HG03378 (cell line): ENCODE measurements at regions not wholly inside any gene's neighbourhood (a gene's known extent, or its start where the extent isn't known, plus 50 kb on each side); places are given as distances from the start of the nearest gene placed in this dataset.
A peak's percentile ranks its signal among the peaks of the same experiment; 100 is the strongest.
"Not testable (repeated sequence)": the region's sequence is repeated elsewhere in the genome, so short reads cannot be mapped to it uniquely, and the experiment has no call there.

ENCODE experiments used
- ATAC-seq: cut with Tn5 transposase; IDR thresholded peaks from one replicate; pipeline ENCODE4 v1.9.1; 2021; ENCODE audit warnings: mild to moderate bottlenecking, moderate library complexity; ENCODE audit not compliant: unreplicated experiment

GRCh38 chr5:158456241-158456640, 597.3 kb upstream of the CLINT1 start:
- no peak for ATAC-seq

GRCh38 chr5:158451993-158452672, 593.2 kb upstream of the CLINT1 start:
- no peak for ATAC-seq

DNA sequence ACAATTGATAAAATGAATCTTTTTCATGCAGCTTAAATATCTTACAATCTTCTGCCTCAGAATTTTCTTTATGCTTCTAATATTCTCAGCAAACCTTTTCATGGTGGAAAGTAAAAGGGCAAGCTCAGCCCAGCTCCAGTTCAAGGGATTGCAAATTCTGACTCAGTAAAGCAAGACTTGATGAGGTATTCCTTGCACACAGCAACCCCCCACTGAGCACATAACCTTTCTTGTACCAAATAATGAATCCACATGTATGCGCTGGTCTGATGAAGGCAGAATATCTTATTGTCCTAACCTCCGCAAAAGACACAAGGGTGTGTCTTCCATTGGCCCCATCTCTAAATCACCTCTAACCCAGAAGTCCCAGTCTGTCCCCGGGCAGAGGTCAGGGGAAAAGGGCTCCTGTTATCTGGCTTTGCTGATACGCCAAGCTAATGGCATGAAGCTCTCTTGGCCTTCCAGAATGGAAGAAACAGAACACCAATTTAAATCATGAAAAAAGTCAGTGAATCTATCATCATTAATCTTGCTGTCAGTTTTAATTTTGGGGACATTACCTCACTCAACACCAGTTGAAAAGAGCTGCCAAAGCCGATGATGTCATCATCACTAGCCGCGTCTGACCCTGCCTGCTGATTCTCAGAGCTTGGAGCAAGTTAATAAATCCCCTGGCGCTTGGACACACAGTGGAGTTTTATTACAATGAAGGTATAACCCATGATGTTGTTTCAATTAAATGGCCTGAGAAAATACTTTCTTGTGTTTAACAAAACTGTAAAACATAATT, 592.5 kb upstream of the CLINT1 start:
- ATAC-seq = no peak

- no peak for ATAC-seq
These were observed 591.8 kb upstream of the CLINT1 start for GRCh38 chr5:158450751-158451171.

- not testable (repeated sequence) for ATAC-seq
These were observed 587.8 kb upstream of the CLINT1 start for GRCh38 chr5:158446761-158447160.

GRCh38 chr5:158439204-158439603, 580.3 kb upstream of the CLINT1 start:
- not testable (repeated sequence) for ATAC-seq

DNA sequence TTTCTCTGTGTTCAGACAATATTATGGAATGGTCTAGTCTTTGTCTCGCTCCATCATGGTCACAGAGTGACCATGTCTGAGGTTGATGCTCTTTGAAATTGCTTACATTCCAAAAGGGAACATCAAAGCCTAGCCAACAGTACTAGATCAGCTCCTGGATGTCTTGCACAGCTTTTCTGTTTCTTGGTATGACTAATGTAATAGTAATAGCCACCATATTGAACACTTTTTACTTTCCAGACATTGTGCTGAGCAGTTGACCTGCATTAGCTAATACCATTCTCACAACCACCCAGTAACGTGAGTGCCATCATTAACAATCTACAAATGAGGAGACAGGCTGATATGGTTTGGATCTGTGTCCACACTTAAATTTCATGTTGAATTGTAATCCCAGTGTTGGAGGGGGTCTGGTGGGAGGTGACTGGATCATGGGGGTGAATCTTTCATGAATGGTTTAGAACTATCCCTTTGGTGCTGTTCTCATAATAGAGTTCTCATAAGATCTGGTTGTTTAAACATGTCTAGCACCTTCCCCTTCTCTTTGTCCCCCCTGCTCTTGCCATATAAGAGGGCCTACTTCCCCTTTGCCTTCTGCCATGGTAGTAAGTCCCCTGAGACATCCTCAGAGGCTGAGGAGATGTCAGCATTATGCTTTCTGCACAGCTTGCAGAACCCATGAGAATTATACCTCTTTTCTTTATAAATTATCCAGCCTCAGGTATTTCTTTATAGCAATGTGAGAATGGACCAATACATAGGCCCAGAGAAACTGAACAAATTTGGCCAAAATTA, 577.5 kb upstream of the CLINT1 start:
- ATAC-seq = no peak

GRCh38 chr5:158435161-158435616, 576.2 kb upstream of the CLINT1 start:
- peak; percentile 86 for ATAC-seq

DNA sequence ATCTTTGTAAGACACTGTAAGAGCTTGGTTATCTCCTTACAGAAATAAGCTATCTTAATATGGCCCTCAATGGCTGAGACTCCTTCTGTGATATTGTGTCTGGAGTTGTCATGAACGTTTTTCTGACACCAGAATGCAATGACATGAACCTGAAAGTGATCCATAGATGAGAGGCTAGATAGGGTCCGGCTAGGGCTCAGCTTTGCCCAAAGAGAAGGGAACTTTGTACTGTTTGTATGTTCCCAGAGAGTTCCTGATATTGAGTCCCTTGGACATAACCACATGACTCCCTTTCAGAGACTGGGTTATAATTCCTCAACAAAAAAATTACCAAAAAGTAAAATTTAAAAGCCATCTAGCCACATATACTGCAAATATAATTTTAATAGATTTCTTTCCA, 575.8 kb upstream of the CLINT1 start:
- ATAC-seq = peak; percentile 9

DNA sequence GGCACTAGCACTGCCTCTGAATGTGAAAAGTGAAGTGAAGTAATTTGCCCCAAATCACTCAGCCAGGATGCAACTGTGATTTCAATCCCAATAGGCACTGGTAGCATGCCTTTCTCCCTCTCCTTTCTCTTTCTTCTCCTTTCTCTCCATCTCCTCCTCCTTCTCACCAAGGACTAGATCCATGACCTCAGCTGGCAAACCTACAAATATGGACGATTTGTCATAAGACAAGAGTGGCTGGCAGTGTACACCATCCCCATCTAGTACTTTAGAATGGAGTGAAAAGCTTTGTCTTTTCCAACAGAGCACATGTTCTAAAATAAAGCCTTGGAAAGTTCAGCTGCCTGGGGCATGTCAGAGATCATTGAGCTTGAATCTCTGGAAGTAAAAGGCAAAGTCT, 574.7 kb upstream of the CLINT1 start:
- ATAC-seq = no peak

DNA sequence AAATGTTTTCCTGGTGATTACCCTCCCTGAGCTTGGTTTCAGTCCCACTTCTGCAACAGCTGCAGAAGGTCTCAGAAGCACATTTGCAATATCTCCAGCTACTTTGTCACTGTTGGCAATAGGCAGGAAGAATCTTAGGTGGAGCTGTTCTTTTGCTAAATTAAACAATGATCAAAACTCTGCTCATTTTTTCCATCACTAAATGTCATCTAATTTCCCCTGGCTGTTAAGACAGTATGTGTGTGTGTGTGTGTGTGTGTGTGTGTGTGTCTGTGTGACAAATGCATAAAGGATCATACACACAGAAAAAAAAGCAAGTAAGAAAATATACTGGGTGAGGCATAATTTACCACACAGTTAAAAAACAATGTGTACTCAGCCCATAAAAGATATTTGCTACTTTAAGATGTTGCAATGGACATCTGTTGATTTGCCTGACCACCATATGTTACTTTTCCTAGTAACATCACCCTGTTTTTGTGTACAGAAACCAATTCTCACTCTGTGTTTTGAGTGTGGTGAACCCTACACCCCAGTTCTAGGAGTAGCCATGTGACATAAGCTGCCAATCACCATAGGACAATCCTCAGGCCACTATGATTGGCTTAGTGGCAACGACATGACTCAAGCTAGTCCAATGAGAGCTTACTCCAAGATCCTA, 572.6 kb upstream of the CLINT1 start:
- ATAC-seq = no peak

GRCh38 chr5:158430798-158431167, 571.8 kb upstream of the CLINT1 start:
- ATAC-seq = no peak

DNA sequence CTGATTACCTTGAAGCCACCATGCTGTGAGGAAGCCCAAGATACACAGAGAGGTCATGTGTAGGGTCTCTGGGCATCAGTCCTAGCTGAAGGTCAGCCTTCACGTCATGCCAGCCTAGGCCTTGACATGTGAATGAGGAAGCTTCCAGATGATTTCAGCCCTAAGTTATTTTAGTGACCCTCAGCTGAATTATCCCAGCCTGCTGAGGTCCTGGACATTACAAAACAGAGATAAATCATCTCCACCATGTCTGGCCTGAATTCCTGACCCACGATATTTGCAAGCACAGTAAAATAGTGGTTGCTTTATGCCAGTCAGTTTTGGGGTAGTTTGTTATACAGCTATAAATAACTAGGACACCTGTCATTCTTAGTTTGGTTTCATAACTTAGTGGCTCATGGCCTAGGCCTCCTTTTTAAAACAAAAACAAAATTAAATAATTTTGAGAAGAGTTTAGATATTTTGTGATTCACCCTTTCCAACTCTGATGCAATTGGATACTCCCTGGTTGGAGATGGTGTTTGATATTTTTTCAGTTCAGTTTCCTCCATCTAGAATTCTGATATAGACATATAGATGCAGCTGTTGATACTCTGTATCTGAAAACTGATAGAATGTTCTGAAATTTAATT, 571.3 kb upstream of the CLINT1 start:
- ATAC-seq = no peak

GRCh38 chr5:158429564-158429963, 570.6 kb upstream of the CLINT1 start:
- no peak for ATAC-seq

- no peak for ATAC-seq
These were observed 564.8 kb upstream of the CLINT1 start for GRCh38 chr5:158423623-158424200.

DNA sequence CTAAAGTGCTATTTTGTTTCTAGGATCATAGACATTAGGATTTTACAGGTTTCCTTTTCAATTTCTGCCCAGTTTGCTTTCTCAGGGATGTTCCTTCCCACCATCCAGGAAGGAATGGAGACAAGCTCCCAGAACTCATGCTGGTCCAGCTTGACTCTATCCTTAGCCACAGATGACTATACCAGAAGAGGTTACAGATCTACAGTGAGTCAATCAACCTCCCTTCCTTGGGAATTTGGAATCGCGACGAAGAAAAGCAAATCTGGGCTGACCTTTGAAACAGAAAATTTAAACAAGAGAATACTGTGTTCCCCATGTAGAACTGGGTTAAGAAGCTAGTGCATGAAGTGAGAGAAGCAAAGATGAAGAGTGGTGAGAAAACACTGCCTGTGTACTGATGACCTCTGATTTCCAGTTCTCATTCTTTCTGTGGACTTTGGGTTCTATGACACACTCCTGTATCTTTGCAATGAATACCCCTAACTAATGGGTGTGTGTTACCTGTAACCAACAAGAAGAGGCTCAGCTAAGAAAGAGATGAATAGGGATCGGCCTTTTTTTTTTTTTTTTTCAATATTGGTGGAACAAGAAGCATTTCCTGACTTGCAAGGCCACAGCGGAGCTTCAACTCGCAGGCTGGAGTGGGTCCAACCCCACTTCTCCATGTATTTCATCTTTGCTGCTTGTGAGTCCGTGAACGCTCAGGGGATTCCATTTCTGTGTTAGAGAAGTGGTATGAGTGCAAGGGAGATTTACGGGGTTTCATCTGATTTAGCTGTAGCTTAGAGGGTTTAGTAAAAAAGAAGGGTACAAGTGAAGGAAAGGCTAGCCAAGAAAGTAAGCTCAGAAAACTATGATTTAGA, 563.9 kb upstream of the CLINT1 start:
- no peak for ATAC-seq

GRCh38 chr5:158421319-158421718, 562.4 kb upstream of the CLINT1 start:
- ATAC-seq = no peak

DNA sequence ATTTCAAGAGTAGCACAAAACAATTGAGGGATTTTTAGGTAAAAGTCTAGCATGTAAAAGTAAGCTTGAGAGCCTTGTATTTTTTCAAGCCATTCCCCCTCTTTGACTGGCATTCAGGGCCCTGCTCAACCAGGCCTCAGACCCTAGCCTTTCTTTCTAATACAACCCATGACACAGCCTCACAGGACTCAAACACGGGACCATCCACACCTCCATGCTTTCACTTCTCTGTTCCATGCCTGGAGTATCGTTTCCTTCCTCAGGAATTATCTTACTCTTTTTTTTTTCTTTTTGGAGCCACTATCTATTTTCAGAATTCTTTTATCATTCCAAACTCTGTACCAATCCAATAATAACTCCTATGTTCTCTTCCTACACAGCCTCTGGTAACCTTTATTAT, 560.2 kb upstream of the CLINT1 start:
- ATAC-seq = no peak

DNA sequence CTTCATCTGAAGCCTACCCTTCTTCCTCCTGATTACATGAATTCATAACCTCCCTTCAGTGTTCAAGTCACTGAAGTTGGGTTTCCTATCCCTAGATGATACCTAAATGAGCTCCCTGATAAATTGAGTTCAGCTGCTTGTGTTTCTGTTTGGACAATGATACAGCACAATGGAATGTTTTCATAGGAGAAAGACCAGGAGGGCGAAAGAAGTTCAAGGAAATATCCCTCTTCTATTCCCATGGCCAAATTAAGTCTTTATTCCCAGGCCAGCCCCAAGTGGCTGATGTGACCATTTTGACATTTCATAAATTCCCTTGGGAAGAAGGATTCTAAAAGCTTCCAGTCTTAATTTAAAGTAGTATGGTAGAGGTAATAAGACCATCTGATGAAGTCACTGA, 555.8 kb upstream of the CLINT1 start:
- ATAC-seq = no peak
